ENCODE measurements at regions not wholly inside any gene's neighbourhood (a gene's known extent, or its start where the extent isn't known, plus 50 kb on each side); places are given as distances from the start of the nearest gene placed in this dataset.

DNA sequence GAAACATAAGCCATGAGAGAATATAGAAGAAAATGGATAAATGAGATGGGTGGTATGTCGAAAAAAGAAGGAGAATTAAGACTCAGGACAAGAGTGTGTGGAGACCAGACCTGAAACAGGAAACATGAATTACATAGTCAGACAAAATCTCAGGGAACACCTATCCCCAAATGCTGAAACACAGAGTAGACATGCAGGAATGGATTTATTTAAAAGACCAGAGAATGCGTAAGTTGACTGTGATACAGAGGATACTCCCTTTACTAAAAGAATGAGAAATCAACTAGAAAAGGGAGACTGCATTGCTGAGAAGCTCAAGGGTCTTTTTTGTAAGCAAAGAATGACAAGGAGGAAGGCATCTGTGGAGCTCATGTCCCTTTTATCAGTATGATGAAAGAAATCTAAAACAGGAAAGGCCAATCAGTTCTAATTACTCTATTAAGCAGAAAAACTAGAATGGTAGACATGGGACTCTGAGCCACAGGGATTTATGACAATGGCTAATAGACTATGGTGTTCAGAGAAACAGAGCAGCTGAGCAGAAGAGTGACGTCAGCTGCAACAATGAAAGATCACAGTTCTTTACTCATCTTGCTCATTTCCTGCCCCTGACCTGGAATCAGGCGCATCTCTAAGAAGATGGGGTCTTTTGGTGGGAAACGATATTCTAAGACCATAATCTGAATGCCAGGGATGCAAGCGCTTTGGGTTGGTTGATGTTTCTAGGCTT is 138.9 kb upstream of the DHRS4 start:
- Histone ChIP-seq H3K27ac (no peak overlapping the region), H3K36me3 (no peaks in the 10 kb centered on the region), H3K4me1 (no peaks in the 10 kb centered on the region), H3K4me3 (no peak overlapping the region), H3K9me3 (peaks cover 0 to 14% (median 9%) of the 10 kb centered on the region in 4 donors), H3K27me3 (no peaks in the 10 kb centered on the region)
- intact Hi-C loops (cut with DNase I; ENCODE audit: low total_unique reads): no loop called here
- 85 to 93% (median 88%) methylated on average over 6 of the region's 6 CpGs for WGBS, 5 donors
- TF ChIP-seq, protein P1, sequence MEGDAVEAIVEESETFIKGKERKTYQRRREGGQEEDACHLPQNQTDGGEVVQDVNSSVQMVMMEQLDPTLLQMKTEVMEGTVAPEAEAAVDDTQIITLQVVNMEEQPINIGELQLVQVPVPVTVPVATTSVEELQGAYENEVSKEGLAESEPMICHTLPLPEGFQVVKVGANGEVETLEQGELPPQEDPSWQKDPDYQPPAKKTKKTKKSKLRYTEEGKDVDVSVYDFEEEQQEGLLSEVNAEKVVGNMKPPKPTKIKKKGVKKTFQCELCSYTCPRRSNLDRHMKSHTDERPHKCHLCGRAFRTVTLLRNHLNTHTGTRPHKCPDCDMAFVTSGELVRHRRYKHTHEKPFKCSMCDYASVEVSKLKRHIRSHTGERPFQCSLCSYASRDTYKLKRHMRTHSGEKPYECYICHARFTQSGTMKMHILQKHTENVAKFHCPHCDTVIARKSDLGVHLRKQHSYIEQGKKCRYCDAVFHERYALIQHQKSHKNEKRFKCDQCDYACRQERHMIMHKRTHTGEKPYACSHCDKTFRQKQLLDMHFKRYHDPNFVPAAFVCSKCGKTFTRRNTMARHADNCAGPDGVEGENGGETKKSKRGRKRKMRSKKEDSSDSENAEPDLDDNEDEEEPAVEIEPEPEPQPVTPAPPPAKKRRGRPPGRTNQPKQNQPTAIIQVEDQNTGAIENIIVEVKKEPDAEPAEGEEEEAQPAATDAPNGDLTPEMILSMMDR (IDR thresholded peaks at IDR 0.05): no peak
- TF ChIP-seq POLR2AphosphoS5 (IDR thresholded peaks at IDR 0.05) (no peak), POLR2A (IDR thresholded peaks at IDR 0.05) (no peak), EP300 (IDR thresholded peaks at IDR 0.05) (no peak)
- DNase-seq: no peak

DNA sequence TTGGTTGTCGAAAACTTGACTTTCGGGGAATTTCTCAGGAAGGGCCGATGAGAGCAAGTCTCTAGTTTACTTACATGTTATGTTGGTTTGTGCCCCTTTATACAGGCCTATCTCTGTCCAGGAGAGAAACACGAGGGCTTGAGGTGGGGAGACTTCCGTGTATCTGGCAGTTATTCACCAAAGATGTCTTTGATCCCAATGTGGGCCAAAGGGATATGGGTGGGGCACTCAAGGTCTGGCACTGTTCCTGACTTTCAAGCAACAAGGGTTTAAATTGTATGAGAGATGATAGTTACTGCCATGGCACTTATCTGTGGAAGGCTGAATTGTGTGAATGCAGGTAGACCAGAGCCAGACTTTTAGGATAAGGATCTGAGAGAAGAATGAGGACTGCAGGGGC is 137.2 kb upstream of the DHRS4 start:
- Histone ChIP-seq H3K27ac (no peak overlapping the region), H3K27me3 (no peaks in the 10 kb centered on the region), H3K4me1 (no peaks in the 10 kb centered on the region), H3K4me3 (no peak overlapping the region), H3K9me3 (peaks cover 0 to 14% (median 9%) of the 10 kb centered on the region in 4 donors), H3K36me3 (no peaks in the 10 kb centered on the region)
- 77 to 83% (median 79%) methylated on average over 5 of the region's 5 CpGs for WGBS, 5 donors
- DNase-seq: no peak
- TF ChIP-seq EP300 (IDR thresholded peaks at IDR 0.05) (no peak), POLR2AphosphoS5 (IDR thresholded peaks at IDR 0.05) (no peak), POLR2A (IDR thresholded peaks at IDR 0.05) (no peak)
- TF ChIP-seq, protein P1 (IDR thresholded peaks at IDR 0.05): no peak
- intact Hi-C loops (cut with DNase I; ENCODE audit: low total_unique reads): no loop called here

DNA sequence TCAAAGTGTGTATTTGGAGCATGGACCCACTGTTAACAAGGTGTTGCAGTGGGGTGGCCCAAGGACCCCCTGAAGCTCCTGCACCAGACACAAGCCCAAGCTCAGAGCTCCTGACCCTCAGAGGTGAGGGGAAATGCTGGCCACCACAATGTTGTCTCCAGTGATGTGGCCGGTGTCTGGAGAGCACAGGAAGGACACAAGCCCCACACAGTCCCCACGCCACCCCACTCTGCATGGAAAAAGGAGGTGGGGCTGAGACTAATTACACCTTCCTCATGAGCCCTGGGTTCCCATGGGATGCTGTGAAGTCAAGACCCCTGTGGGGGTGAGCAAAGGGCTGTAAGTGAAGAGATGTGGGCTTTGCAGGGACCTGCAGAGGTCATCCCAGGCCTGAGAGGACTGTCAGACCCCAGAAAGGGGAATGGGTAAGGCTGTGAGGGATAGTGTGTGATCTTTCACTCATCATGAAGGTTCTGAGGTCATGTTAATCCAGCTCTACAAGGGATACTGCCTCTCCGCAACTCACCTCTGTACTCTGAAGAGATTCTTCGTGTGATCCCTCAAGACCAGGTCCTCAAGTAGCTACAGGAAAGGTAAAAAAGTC is 136.3 kb upstream of the DHRS4 start:
- TF ChIP-seq POLR2A (IDR thresholded peaks at IDR 0.05) (no peak), POLR2AphosphoS5 (IDR thresholded peaks at IDR 0.05) (no peak), EP300 (IDR thresholded peaks at IDR 0.05) (no peak)
- TF ChIP-seq, protein P1 (IDR thresholded peaks at IDR 0.05): no peak
- Histone ChIP-seq H3K27me3 (no peaks in the 10 kb centered on the region), H3K36me3 (no peaks in the 10 kb centered on the region), H3K27ac (no peak overlapping the region), H3K4me3 (no peak overlapping the region), H3K4me1 (no peaks in the 10 kb centered on the region), H3K9me3 (peaks cover 0 to 14% (median 9%) of the 10 kb centered on the region in 4 donors)
- no peak for DNase-seq
- intact Hi-C loops (cut with DNase I; ENCODE audit: low total_unique reads): no loop called here
- WGBS, 5 donors: 64 to 68% (median 65%) methylated on average over 4 of the region's 4 CpGs

- 89 to 94% (median 91%) methylated on average over 13 of the region's 13 CpGs for WGBS, 5 donors
- no peaks in the 10 kb centered on the region for H3K9me3 ChIP-seq
- H3K4me3 ChIP-seq: no peak overlapping the region
- H3K36me3 ChIP-seq: no peaks in the 10 kb centered on the region
- no peaks in the 10 kb centered on the region for H3K27me3 ChIP-seq
- no peak for DNase-seq
- H3K27ac ChIP-seq: no peak overlapping the region
- no peak for TF ChIP-seq POLR2AphosphoS5 (IDR thresholded peaks at IDR 0.05)
- TF ChIP-seq EP300 (IDR thresholded peaks at IDR 0.05): no peak
- TF ChIP-seq, protein P1 (IDR thresholded peaks at IDR 0.05): no peak
- no peak for TF ChIP-seq POLR2A (IDR thresholded peaks at IDR 0.05)
- intact Hi-C loops (cut with DNase I; ENCODE audit: low total_unique reads): no loop called here
- H3K4me1 ChIP-seq: peaks cover 0 to 24% (median 11%) of the 10 kb centered on the region in 4 donors
Measured at GRCh38 chr14:23827100-23827892, 126.3 kb upstream of the DHRS4 start.

Data from stomach (tissue), 8 donors.